ENCODE measurements at regions not wholly inside any gene's neighbourhood (a gene's known extent, or its start where the extent isn't known, plus 50 kb on each side); places are given as distances from the start of the nearest gene placed in this dataset.

DNA sequence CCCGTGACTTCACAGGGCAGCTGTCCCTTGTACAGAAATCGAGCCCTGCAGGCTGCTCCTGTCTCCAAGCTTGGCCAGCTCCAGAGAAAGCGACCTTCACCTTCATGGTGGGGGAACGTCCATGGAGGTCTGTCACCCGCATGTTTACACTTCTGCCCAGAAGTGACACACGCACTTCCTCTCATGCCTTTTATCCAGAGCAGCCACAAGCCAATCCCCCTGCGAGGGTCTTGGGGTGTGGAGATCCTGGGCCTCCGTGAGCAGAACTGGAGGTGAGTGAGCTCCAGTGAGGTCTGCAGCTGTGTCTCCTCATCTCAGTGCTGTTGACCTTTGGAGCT is 139.0 kb upstream of the TNS3 start:
- H3K27me3 ChIP-seq (replicated peaks; ENCODE audit: insufficient read depth, low read length), result no peaks in the 10 kb centered on the region
- H3K9ac ChIP-seq (ENCODE audit: low read length), result no peak overlapping the region
- H3K4me1 ChIP-seq (ENCODE audit: low read length), result peaks cover 22% of the 10 kb centered on the region
- H3K4me2 ChIP-seq (ENCODE audit: low read depth, low read length), result 0 out of 2 replicates have a peak overlapping the region, but pooled peaks have one; percentile 12
- no peaks in the 10 kb centered on the region for H4K20me1 ChIP-seq (ENCODE audit: insufficient read depth, low read length)
- H3K27ac ChIP-seq (ENCODE audit: low read length), result no peak overlapping the region
- no peaks in the 10 kb centered on the region for H3K79me2 ChIP-seq (ENCODE audit: low read length)
- no peak overlapping the region for H2AFZ ChIP-seq (ENCODE audit: low read length)
- no peak for DNase-seq
- no peak overlapping the region for H3K4me3 ChIP-seq (ENCODE audit: low read length)
- no peaks in the 10 kb centered on the region for H3K36me3 ChIP-seq (replicated peaks; ENCODE audit: insufficient read depth, low read length)
- no peaks in the 10 kb centered on the region for H3K9me3 ChIP-seq (replicated peaks; ENCODE audit: insufficient read depth, low read length)
- no peaks in the 10 kb centered on the region for H3F3A ChIP-seq (ENCODE audit: insufficient read depth, low read length)
- TF ChIP-seq EZH2phosphoT487 (IDR thresholded peaks at IDR 0.05; ENCODE audit: low read length) (no peak), CTCF (IDR thresholded peaks at IDR 0.05; ENCODE audit: low read length) (no peak), EZH2 (optimal IDR thresholded peaks at IDR 0.05; ENCODE audit: low read depth, low read length) (no peak)
- H3K9me2 ChIP-seq (replicated peaks; ENCODE audit: insufficient read depth, low read length), result no peaks in the 10 kb centered on the region

DNA sequence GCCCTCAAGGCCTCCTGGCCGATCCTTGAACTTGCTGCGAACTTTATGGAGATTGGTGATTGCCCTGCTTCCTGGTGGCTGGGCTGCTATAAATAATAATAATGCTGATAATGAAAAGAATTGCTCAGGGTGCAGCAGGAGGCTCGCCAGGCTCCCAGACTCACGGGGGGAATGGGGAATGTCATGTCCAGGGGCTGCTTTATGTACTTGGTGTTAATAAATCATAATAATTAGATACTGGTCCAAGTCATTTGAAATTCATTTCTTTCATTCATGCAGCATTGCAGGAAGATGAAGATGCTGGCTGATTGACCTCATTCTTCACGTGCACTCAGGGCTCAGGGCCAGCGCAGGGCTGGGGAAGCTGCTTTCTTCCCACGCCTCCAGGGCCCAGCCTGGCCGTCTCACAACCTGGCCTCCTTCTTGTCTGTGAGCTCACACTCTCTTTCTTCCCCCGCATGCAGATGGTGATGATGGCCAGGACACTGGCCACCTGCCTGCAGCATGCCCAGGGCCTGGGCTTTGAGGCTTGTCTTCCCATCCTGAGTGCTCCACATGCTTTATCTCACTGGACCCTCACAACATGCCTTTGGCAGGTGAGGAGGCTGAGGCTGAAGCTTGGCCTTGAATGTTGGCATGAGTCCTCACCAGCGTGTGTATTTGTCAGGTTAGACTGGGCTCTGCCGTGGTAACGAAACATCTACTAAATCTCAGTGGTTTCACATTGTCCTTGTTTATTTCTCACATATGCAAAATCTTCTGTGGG is 138.4 kb upstream of the TNS3 start:
- Histone ChIP-seq H2AFZ (ENCODE audit: low read length) (no peak overlapping the region), H3K4me3 (ENCODE audit: low read length) (no peak overlapping the region), H3F3A (ENCODE audit: insufficient read depth, low read length) (peaks cover 5% of the 10 kb centered on the region; the same call in 1 of the 2 replicates), H3K36me3 (replicated peaks; ENCODE audit: insufficient read depth, low read length) (no peaks in the 10 kb centered on the region), H3K4me1 (ENCODE audit: low read length) (peaks cover 28% of the 10 kb centered on the region), H3K27ac (ENCODE audit: low read length) (peak overlapping the region; percentile 26; the same call in 1 of the 2 replicates), H3K4me2 (ENCODE audit: low read depth, low read length) (0 out of 2 replicates have a peak overlapping the region, but pooled peaks have one; percentile 12), H3K9ac (ENCODE audit: low read length) (no peak overlapping the region), H4K20me1 (ENCODE audit: insufficient read depth, low read length) (no peaks in the 10 kb centered on the region), H3K9me3 (replicated peaks; ENCODE audit: insufficient read depth, low read length) (no peaks in the 10 kb centered on the region), H3K79me2 (ENCODE audit: low read length) (no peaks in the 10 kb centered on the region), H3K27me3 (replicated peaks; ENCODE audit: insufficient read depth, low read length) (no peaks in the 10 kb centered on the region), H3K9me2 (replicated peaks; ENCODE audit: insufficient read depth, low read length) (no peaks in the 10 kb centered on the region)
- no peak for TF ChIP-seq EZH2phosphoT487 (IDR thresholded peaks at IDR 0.05; ENCODE audit: low read length)
- peak; percentile 63 for DNase-seq

DNA sequence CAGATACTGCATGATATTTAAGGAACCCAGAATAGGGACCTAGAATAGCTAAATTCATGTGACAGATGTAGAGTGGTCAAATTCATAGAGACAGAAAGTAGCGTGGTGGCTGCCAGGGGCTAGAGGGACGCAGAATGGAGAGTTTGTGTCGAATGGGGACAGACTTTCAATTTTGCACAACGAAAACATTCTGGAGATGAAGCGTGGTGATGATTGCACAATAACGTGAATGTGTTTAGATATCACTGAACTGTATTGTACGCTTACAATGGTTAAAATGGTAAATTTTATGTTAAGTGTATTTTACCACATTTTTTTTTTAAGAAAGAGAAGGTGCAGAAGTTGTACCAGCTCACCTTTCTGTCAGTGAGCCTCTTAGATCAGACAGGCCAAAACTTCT is 137.8 kb upstream of the TNS3 start:
- Histone ChIP-seq H3K27me3 (replicated peaks; ENCODE audit: insufficient read depth, low read length) (no peaks in the 10 kb centered on the region), H4K20me1 (ENCODE audit: insufficient read depth, low read length) (no peaks in the 10 kb centered on the region), H3K79me2 (ENCODE audit: low read length) (no peaks in the 10 kb centered on the region), H2AFZ (ENCODE audit: low read length) (no peak overlapping the region), H3K9me3 (replicated peaks; ENCODE audit: insufficient read depth, low read length) (no peaks in the 10 kb centered on the region), H3F3A (ENCODE audit: insufficient read depth, low read length) (peaks cover 11% of the 10 kb centered on the region), H3K4me3 (ENCODE audit: low read length) (no peak overlapping the region), H3K4me2 (ENCODE audit: low read depth, low read length) (no peak overlapping the region), H3K4me1 (ENCODE audit: low read length) (peaks cover 29% of the 10 kb centered on the region), H3K9ac (ENCODE audit: low read length) (no peak overlapping the region), H3K36me3 (replicated peaks; ENCODE audit: insufficient read depth, low read length) (no peaks in the 10 kb centered on the region), H3K27ac (ENCODE audit: low read length) (no peak overlapping the region), H3K9me2 (replicated peaks; ENCODE audit: insufficient read depth, low read length) (no peaks in the 10 kb centered on the region)
- no peak for DNase-seq
- TF ChIP-seq EZH2phosphoT487 (IDR thresholded peaks at IDR 0.05; ENCODE audit: low read length), result no peak
- TF ChIP-seq EZH2 (optimal IDR thresholded peaks at IDR 0.05; ENCODE audit: low read depth, low read length), result no peak
- no peak for TF ChIP-seq CTCF (IDR thresholded peaks at IDR 0.05; ENCODE audit: low read length)

DNA sequence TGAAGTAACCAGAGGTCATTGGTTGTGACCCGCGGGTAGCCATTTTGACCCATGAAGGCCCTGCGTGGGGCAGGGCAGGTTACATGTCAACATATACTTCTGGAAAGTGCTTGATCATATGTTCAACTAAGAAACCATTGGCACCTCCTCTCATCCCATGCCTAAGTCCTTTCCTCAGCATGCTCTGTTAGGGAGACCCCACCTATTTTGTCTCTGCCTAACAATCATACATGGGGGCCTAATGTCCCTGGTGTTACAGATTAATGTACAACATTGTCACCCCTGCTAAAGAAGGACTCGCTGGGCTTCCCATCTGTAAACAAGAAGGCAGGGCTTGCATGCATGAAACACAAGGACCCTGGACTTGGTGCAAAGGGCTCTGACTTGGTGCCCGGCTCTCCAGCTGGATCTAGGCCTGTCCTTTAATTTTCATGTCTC is 133.7 kb upstream of the TNS3 start:
- H3K9me3 ChIP-seq (replicated peaks; ENCODE audit: insufficient read depth, low read length), result no peaks in the 10 kb centered on the region
- H3K9me2 ChIP-seq (replicated peaks; ENCODE audit: insufficient read depth, low read length), result no peaks in the 10 kb centered on the region
- no peaks in the 10 kb centered on the region for H3K79me2 ChIP-seq (ENCODE audit: low read length)
- peaks cover 21% of the 10 kb centered on the region for H3K4me1 ChIP-seq (ENCODE audit: low read length)
- peak overlapping the region; percentile 64; the same call in 1 of the 2 replicates for H3K27ac ChIP-seq (ENCODE audit: low read length)
- no peaks in the 10 kb centered on the region for H3K36me3 ChIP-seq (replicated peaks; ENCODE audit: insufficient read depth, low read length)
- no peaks in the 10 kb centered on the region for H3K27me3 ChIP-seq (replicated peaks; ENCODE audit: insufficient read depth, low read length)
- H3K4me2 ChIP-seq (ENCODE audit: low read depth, low read length), result peak overlapping the region; percentile 55; the same call in 1 of the 2 replicates
- peaks cover 18% of the 10 kb centered on the region for H3F3A ChIP-seq (ENCODE audit: insufficient read depth, low read length)
- no peak for DNase-seq
- no peak overlapping the region for H2AFZ ChIP-seq (ENCODE audit: low read length)
- H4K20me1 ChIP-seq (ENCODE audit: insufficient read depth, low read length), result no peaks in the 10 kb centered on the region
- no peak for TF ChIP-seq CTCF (IDR thresholded peaks at IDR 0.05; ENCODE audit: low read length)
- no peak for TF ChIP-seq EZH2phosphoT487 (IDR thresholded peaks at IDR 0.05; ENCODE audit: low read length)
- TF ChIP-seq EZH2 (optimal IDR thresholded peaks at IDR 0.05; ENCODE audit: low read depth, low read length), result no peak
- H3K4me3 ChIP-seq (ENCODE audit: low read length), result no peak overlapping the region
- no peak overlapping the region for H3K9ac ChIP-seq (ENCODE audit: low read length)

All from MM.1S (cell line).